WTC11 (cell line): ENCODE measurements at regions not wholly inside any gene's neighbourhood (a gene's known extent, or its start where the extent isn't known, plus 50 kb on each side); places are given as distances from the start of the nearest gene placed in this dataset.

Source experiments
- ZNF317 ChIP-seq: sonication (generic); formaldehyde crosslinking; IDR thresholded peaks from 2 replicates; pipeline ENCODE4 v1.8.1; 2023; ENCODE audit warnings: low read depth, mild to moderate bottlenecking, moderate library complexity, missing genetic modification reagents, borderline replicate concordance
- ZNF671 ChIP-seq: fragments of 250-450 bp; sonication (Bioruptor Pico); IDR thresholded peaks from 2 replicates; pipeline ENCODE4 v1.8.0; 2021; ENCODE audit warnings: mild to moderate bottlenecking
- TF ChIP-seq, protein P1 (sequence below): fragments of 200-600 bp; IDR thresholded peaks from 2 replicates; pipeline ENCODE4 v1.8.0; 2022; ENCODE audit warnings: antibody characterized with exemption
- TF ChIP-seq, protein P2 (sequence below): sonication (generic); formaldehyde crosslinking; IDR thresholded peaks from 2 replicates; pipeline ENCODE4 v1.8.0; 2022; ENCODE audit warnings: mild to moderate bottlenecking, missing genetic modification reagents

DNA sequence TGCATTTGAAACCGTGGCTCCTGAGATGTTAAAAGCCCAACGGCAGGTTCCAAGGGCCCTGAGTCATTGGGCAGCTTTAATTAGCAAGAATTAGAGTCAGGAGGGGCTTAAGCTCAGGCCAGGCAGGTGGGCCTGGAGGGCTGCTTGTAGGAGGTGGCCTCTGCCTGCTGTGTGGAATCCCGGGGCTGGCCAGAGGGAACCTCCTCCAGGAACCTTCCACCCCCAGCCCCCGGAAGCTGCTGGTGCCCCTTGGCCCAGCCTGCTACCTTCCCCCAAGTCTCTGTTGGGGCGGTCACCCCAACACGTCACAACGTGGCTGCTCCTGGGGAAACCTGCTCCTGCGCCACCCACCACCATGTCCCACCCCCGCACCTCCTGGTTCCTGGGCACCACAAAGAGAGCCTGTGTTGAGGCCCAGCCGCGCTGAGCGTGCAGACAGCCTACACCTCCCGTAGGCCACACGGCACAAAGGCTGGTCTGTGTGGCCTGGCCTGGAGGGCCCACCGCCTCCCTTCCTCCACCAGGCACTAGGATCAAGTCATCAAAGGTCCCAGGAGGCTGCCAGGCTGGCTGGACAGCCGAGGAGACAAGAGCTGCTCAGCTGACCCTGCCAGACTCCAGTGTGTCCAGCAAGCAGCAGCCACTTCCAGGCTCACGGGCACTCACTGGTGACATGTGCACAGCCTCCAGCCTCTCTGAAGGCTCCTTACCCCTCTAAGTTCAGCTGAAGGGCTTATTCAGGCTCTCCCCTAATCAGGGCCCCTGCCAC is 86.3 kb downstream of the SNX5 start:
- TF ChIP-seq ZNF317 (CRISPR knock-in tag) (no peak), ZNF671 (CRISPR knock-in tag) (no peak)
- TF ChIP-seq, protein P1, sequence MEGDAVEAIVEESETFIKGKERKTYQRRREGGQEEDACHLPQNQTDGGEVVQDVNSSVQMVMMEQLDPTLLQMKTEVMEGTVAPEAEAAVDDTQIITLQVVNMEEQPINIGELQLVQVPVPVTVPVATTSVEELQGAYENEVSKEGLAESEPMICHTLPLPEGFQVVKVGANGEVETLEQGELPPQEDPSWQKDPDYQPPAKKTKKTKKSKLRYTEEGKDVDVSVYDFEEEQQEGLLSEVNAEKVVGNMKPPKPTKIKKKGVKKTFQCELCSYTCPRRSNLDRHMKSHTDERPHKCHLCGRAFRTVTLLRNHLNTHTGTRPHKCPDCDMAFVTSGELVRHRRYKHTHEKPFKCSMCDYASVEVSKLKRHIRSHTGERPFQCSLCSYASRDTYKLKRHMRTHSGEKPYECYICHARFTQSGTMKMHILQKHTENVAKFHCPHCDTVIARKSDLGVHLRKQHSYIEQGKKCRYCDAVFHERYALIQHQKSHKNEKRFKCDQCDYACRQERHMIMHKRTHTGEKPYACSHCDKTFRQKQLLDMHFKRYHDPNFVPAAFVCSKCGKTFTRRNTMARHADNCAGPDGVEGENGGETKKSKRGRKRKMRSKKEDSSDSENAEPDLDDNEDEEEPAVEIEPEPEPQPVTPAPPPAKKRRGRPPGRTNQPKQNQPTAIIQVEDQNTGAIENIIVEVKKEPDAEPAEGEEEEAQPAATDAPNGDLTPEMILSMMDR: no peak
- TF ChIP-seq, protein P2, sequence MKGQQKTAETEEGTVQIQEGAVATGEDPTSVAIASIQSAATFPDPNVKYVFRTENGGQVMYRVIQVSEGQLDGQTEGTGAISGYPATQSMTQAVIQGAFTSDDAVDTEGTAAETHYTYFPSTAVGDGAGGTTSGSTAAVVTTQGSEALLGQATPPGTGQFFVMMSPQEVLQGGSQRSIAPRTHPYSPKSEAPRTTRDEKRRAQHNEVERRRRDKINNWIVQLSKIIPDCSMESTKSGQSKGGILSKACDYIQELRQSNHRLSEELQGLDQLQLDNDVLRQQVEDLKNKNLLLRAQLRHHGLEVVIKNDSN (CRISPR knock-in tag): no peak
